ENCODE measurements at regions not wholly inside any gene's neighbourhood (a gene's known extent, or its start where the extent isn't known, plus 50 kb on each side); places are given as distances from the start of the nearest gene placed in this dataset.

DNA sequence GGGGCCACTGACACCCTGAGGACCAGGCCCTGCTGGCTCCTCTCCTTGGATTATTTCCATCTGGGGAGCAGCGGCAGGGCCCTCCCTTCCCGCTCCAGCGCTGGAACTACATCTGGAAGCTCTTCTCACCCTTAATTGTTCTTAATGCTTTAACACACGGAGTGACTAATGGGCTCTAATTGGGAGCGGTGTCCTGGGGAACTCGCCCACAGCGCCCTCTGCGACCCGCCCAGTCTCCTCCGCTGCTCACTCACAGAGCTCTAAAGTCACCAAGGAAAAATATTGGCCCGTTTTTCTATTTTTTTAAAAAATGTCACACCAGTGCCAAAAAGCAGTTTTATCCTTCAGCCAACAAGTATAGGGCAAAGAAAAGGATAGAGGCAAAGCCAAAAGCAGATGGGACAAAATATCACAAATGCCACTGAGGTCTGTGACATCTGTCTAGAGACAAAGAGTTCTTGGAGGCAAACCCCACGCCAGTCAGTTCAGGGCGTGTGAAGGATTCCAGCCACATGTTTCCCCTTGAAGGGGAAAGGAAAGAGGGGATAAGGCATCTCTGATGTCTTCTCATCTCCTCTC lies 134.7 kb downstream of the RBFOX3 start:
- H3K27me3 ChIP-seq (ENCODE audit: control insufficient read depth in 2 of 2, insufficient read depth in 2 of 2, low read length in 2 of 2), result peaks cover 5 to 8% of the 10 kb centered on the region in 2 donors
- no peak overlapping the region for H3K27ac ChIP-seq (ENCODE audit: low read depth in 2 of 2, low read length in 2 of 2)
- H3K36me3 ChIP-seq (ENCODE audit: control insufficient read depth in 2 of 2, insufficient read depth in 2 of 2, low read length in 2 of 2), result no peaks in the 10 kb centered on the region
- H3K9me3 ChIP-seq (ENCODE audit: control insufficient read depth in 2 of 2, low read length in 2 of 2), result no peaks in the 10 kb centered on the region
- no peak overlapping the region for H3K9ac ChIP-seq (ENCODE audit: low read depth in 1 of 2, low read length in 2 of 2)
- H3K4me1 ChIP-seq (ENCODE audit: control insufficient read depth in 2 of 2, insufficient read depth in 2 of 2, low read length in 2 of 2), result no peaks in the 10 kb centered on the region
- no peak overlapping the region for H3K4me3 ChIP-seq (ENCODE audit: low read length in 2 of 2)

GRCh38 chr17:79473876-79474440 lies 136.9 kb downstream of the RBFOX3 start:
- no peak overlapping the region for H3K27ac ChIP-seq (ENCODE audit: low read depth in 2 of 2, low read length in 2 of 2)
- peaks cover 7 to 8% of the 10 kb centered on the region in 2 donors for H3K27me3 ChIP-seq (ENCODE audit: control insufficient read depth in 2 of 2, insufficient read depth in 2 of 2, low read length in 2 of 2)
- no peaks in the 10 kb centered on the region for H3K9me3 ChIP-seq (ENCODE audit: control insufficient read depth in 2 of 2, low read length in 2 of 2)
- no peak overlapping the region for H3K4me3 ChIP-seq (ENCODE audit: low read length in 2 of 2)
- H3K9ac ChIP-seq (ENCODE audit: low read depth in 1 of 2, low read length in 2 of 2), result no peak overlapping the region
- no peaks in the 10 kb centered on the region for H3K36me3 ChIP-seq (ENCODE audit: control insufficient read depth in 2 of 2, insufficient read depth in 2 of 2, low read length in 2 of 2)
- H3K4me1 ChIP-seq (ENCODE audit: control insufficient read depth in 2 of 2, insufficient read depth in 2 of 2, low read length in 2 of 2), result no peaks in the 10 kb centered on the region

DNA sequence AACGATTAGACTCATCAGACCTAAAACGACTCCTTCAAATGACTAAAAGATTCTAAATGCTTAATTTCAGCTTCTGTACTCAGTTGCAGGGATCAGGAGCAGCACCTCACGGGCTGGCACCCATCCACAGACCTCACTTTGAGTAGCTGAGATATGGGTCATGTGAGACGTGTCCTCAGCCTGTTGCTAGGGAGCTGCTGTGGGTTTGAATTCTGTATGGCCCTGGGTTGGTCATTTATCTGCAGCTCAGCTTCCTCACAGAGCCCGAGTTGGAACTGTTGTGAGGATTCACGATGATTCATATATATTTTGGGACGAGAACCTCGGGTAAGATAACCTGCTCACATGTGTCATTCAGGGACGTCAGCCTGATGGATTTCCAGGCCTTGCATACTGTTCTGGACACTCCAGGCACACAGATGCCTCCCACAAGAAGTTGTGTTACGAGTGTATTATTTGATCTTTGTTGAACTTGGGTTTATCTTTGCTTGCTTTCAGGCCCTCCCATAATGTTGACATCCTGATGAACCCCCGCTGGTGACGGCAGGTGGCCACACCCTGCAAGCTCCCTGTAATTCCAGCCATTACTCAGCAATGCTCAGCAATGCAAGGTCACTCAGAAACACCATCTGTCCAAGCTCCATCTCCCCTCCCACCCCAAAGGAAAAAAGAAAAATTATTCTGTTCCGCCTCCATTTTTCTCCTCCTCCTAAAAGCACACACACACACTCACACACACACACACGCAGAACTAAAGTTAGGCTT lies 137.6 kb downstream of the RBFOX3 start:
- H3K4me1 ChIP-seq (ENCODE audit: control insufficient read depth in 2 of 2, insufficient read depth in 2 of 2, low read length in 2 of 2), result no peaks in the 10 kb centered on the region
- H3K4me3 ChIP-seq (ENCODE audit: low read length in 2 of 2), result no peak overlapping the region
- H3K27ac ChIP-seq (ENCODE audit: low read depth in 2 of 2, low read length in 2 of 2), result peak overlapping the region; percentile 48 to 57
- H3K27me3 ChIP-seq (ENCODE audit: control insufficient read depth in 2 of 2, insufficient read depth in 2 of 2, low read length in 2 of 2), result peaks cover 3 to 5% of the 10 kb centered on the region in 2 donors
- no peaks in the 10 kb centered on the region for H3K36me3 ChIP-seq (ENCODE audit: control insufficient read depth in 2 of 2, insufficient read depth in 2 of 2, low read length in 2 of 2)
- H3K9ac ChIP-seq (ENCODE audit: low read depth in 1 of 2, low read length in 2 of 2), result no peak overlapping the region
- H3K9me3 ChIP-seq (ENCODE audit: control insufficient read depth in 2 of 2, low read length in 2 of 2), result no peaks in the 10 kb centered on the region

DNA sequence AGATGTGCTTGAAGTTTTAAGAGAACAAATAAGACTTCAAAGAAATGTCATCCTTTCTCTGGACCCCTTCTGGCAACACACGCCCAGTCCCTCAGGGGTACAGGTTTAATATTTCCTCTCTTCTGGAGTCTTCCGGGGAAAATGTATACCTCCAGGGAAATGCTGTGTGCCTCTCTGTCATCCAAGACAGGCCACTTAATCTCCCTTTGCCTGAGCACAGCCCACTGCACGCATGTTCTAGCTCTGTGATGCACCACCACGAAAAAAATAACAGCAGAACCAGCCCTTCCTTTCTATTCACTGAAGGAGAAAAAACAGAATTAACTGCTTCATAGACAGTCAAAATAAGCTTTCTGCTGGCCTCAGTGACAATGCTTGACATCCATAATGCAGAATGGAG lies 140.1 kb downstream of the RBFOX3 start:
- no peak overlapping the region for H3K27ac ChIP-seq (ENCODE audit: low read depth in 2 of 2, low read length in 2 of 2)
- H3K4me3 ChIP-seq (ENCODE audit: low read length in 2 of 2), result no peak overlapping the region
- H3K36me3 ChIP-seq (ENCODE audit: control insufficient read depth in 2 of 2, insufficient read depth in 2 of 2, low read length in 2 of 2), result no peaks in the 10 kb centered on the region
- no peaks in the 10 kb centered on the region for H3K9me3 ChIP-seq (ENCODE audit: control insufficient read depth in 2 of 2, low read length in 2 of 2)
- peaks cover 0 to 2% of the 10 kb centered on the region in 2 donors for H3K27me3 ChIP-seq (ENCODE audit: control insufficient read depth in 2 of 2, insufficient read depth in 2 of 2, low read length in 2 of 2)
- no peak overlapping the region for H3K9ac ChIP-seq (ENCODE audit: low read depth in 1 of 2, low read length in 2 of 2)
- no peaks in the 10 kb centered on the region for H3K4me1 ChIP-seq (ENCODE audit: control insufficient read depth in 2 of 2, insufficient read depth in 2 of 2, low read length in 2 of 2)

- H3K36me3 ChIP-seq (ENCODE audit: control insufficient read depth in 2 of 2, insufficient read depth in 2 of 2, low read length in 2 of 2), result no peaks in the 10 kb centered on the region
- H3K9me3 ChIP-seq (ENCODE audit: control insufficient read depth in 2 of 2, low read length in 2 of 2), result no peaks in the 10 kb centered on the region
- H3K4me1 ChIP-seq (ENCODE audit: control insufficient read depth in 2 of 2, insufficient read depth in 2 of 2, low read length in 2 of 2), result no peaks in the 10 kb centered on the region
- no peak overlapping the region for H3K27ac ChIP-seq (ENCODE audit: low read depth in 2 of 2, low read length in 2 of 2)
- peaks cover 0 to 2% of the 10 kb centered on the region in 2 donors for H3K27me3 ChIP-seq (ENCODE audit: control insufficient read depth in 2 of 2, insufficient read depth in 2 of 2, low read length in 2 of 2)
- no peak overlapping the region for H3K9ac ChIP-seq (ENCODE audit: low read depth in 1 of 2, low read length in 2 of 2)
- H3K4me3 ChIP-seq (ENCODE audit: low read length in 2 of 2), result no peak overlapping the region
Measured at GRCh38 chr17:79469646-79470045, 141.2 kb downstream of the RBFOX3 start.

DNA sequence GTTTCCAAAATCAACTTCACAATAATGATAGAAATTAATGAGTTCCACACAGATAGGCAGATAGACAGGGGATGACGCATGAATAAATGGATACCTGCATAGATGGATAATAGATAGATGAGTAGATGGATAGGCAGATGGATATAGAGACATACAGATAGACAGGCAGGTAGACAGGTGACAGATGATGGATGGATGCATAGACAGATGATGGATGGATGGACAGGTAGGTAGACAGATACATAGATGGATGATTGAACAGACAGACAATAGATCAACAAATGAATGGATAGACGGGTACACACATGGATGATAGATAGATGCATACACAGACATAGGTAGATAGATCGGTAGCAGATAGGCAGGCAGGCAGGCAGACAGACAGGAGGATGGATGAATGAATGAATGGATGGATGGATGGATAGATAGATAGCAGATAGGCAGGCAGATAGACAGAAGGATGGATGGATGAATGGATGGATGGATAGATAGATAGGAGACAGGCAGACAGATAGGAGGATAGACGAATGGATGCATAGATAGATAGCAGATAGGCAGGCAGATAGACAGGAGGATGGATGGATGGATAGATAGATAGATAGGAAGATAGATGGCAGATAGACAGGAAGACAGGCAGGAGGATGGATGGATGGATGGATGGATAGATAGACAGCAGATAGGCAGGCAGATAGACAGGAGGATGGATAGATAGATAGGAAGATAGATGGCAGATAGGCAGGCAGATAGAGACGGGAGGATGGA lies 142.5 kb downstream of the RBFOX3 start:
- Histone ChIP-seq H3K9me3 (ENCODE audit: control insufficient read depth in 2 of 2, low read length in 2 of 2) (no peaks in the 10 kb centered on the region), H3K36me3 (ENCODE audit: control insufficient read depth in 2 of 2, insufficient read depth in 2 of 2, low read length in 2 of 2) (no peaks in the 10 kb centered on the region), H3K27me3 (ENCODE audit: control insufficient read depth in 2 of 2, insufficient read depth in 2 of 2, low read length in 2 of 2) (peaks cover 0 to 2% of the 10 kb centered on the region in 2 donors), H3K4me1 (ENCODE audit: control insufficient read depth in 2 of 2, insufficient read depth in 2 of 2, low read length in 2 of 2) (no peaks in the 10 kb centered on the region), H3K4me3 (ENCODE audit: low read length in 2 of 2) (no peak overlapping the region), H3K9ac (ENCODE audit: low read depth in 1 of 2, low read length in 2 of 2) (no peak overlapping the region), H3K27ac (ENCODE audit: low read depth in 2 of 2, low read length in 2 of 2) (no peak overlapping the region)

DNA sequence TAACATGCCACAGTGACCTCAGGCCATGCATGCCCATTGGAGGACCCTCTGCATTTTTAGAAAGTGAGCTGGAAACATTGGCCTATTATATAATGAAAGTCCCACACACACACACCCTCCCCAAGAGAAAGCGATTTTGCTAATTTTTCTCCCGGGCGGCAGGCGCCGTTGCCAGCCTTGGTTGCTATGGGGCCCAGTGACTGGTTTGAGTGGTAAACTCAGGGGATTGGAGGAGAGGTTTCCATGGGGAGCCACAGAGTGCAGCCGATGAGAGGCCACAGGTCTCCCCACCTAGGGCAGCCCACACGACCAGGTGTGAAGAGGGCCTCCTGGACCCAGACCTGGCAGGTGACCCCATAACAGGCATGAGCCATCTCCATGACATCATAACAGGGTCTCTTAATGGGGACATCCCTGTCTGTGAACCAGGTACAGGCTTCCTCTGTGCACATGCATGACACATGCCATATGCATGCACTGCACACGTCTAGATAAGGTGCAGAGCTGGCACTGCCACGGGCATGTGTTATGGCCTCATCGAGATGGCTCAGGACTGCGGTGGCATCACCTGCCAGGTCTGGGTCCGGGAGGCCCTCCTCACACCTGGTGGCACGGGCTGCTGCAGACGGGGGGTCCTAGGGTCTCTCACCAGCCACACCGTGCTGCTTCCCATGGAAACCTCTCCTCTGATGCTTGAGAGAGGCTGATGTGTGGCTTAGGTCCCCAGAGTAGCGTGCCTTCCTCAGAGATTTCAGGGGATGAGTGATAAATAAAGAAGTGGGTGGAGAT lies 144.1 kb downstream of the RBFOX3 start:
- no peaks in the 10 kb centered on the region for H3K4me1 ChIP-seq (ENCODE audit: control insufficient read depth in 2 of 2, insufficient read depth in 2 of 2, low read length in 2 of 2)
- no peaks in the 10 kb centered on the region for H3K36me3 ChIP-seq (ENCODE audit: control insufficient read depth in 2 of 2, insufficient read depth in 2 of 2, low read length in 2 of 2)
- H3K27ac ChIP-seq (ENCODE audit: low read depth in 2 of 2, low read length in 2 of 2), result no peak overlapping the region
- H3K9me3 ChIP-seq (ENCODE audit: control insufficient read depth in 2 of 2, low read length in 2 of 2), result no peaks in the 10 kb centered on the region
- H3K27me3 ChIP-seq (ENCODE audit: control insufficient read depth in 2 of 2, insufficient read depth in 2 of 2, low read length in 2 of 2), result peaks cover 0 to 2% of the 10 kb centered on the region in 2 donors
- H3K4me3 ChIP-seq (ENCODE audit: low read length in 2 of 2), result no peak overlapping the region
- no peak overlapping the region for H3K9ac ChIP-seq (ENCODE audit: low read depth in 1 of 2, low read length in 2 of 2)

GRCh38 chr17:79465681-79466025 lies 145.2 kb downstream of the RBFOX3 start:
- Histone ChIP-seq H3K4me3 (ENCODE audit: low read length in 2 of 2) (no peak overlapping the region), H3K9me3 (ENCODE audit: control insufficient read depth in 2 of 2, low read length in 2 of 2) (no peaks in the 10 kb centered on the region), H3K27me3 (ENCODE audit: control insufficient read depth in 2 of 2, insufficient read depth in 2 of 2, low read length in 2 of 2) (peaks cover 0 to 2% of the 10 kb centered on the region in 2 donors), H3K4me1 (ENCODE audit: control insufficient read depth in 2 of 2, insufficient read depth in 2 of 2, low read length in 2 of 2) (no peaks in the 10 kb centered on the region), H3K36me3 (ENCODE audit: control insufficient read depth in 2 of 2, insufficient read depth in 2 of 2, low read length in 2 of 2) (no peaks in the 10 kb centered on the region), H3K9ac (ENCODE audit: low read depth in 1 of 2, low read length in 2 of 2) (no peak overlapping the region), H3K27ac (ENCODE audit: low read depth in 2 of 2, low read length in 2 of 2) (no peak overlapping the region)

GRCh38 chr17:79465011-79465680 lies 145.7 kb downstream of the RBFOX3 start:
- H3K4me3 ChIP-seq (ENCODE audit: low read length in 2 of 2), result no peak overlapping the region
- H3K9ac ChIP-seq (ENCODE audit: low read depth in 1 of 2, low read length in 2 of 2), result no peak overlapping the region
- no peaks in the 10 kb centered on the region for H3K36me3 ChIP-seq (ENCODE audit: control insufficient read depth in 2 of 2, insufficient read depth in 2 of 2, low read length in 2 of 2)
- peaks cover 0 to 2% of the 10 kb centered on the region in 2 donors for H3K27me3 ChIP-seq (ENCODE audit: control insufficient read depth in 2 of 2, insufficient read depth in 2 of 2, low read length in 2 of 2)
- H3K9me3 ChIP-seq (ENCODE audit: control insufficient read depth in 2 of 2, low read length in 2 of 2), result no peaks in the 10 kb centered on the region
- no peak overlapping the region for H3K27ac ChIP-seq (ENCODE audit: low read depth in 2 of 2, low read length in 2 of 2)
- no peaks in the 10 kb centered on the region for H3K4me1 ChIP-seq (ENCODE audit: control insufficient read depth in 2 of 2, insufficient read depth in 2 of 2, low read length in 2 of 2)
